ENCODE measurements at regions not wholly inside any gene's neighbourhood (a gene's known extent, or its start where the extent isn't known, plus 50 kb on each side); places are given as distances from the start of the nearest gene placed in this dataset.

- FAIRE-seq (no peak), DNase-seq (ENCODE audit: low read depth in 1 of 2, low spot score in 2 of 2) (no peak)
- Histone ChIP-seq H3K36me3 (ENCODE audit: control insufficient read depth in 2 of 4, insufficient read depth in 4 of 4, low read length in 3 of 4) (no peaks in the 10 kb centered on the region), H2BK20ac (ENCODE audit: low read length) (no peak overlapping the region), H3K18ac (ENCODE audit: extremely low read depth, low read length) (no peak overlapping the region), H3K23ac (ENCODE audit: insufficient read length) (no peak overlapping the region), H3K27me3 (replicated peaks in 1 of 4; ENCODE audit: control insufficient read depth in 3 of 4, extremely low read depth in 1 of 4, insufficient read depth in 3 of 4, low read length in 3 of 4) (no peaks in the 10 kb centered on the region), H3K14ac (ENCODE audit: insufficient read length) (no peak overlapping the region), H3K4me2 (ENCODE audit: insufficient read depth in 1 of 2, low read depth in 2 of 2, low read length in 2 of 2) (no peak overlapping the region), H3K4me1 (replicated peaks in 1 of 4; ENCODE audit: control insufficient read depth in 3 of 4, insufficient read depth in 4 of 4, low read length in 3 of 4) (no peaks in the 10 kb centered on the region), H3K27ac (ENCODE audit: low read depth, low read length) (no peak overlapping the region), H4K5ac (ENCODE audit: insufficient read length, low read depth, low read length) (no peak overlapping the region), H4K20me1 (replicated peaks in 1 of 2; ENCODE audit: control insufficient read depth in 1 of 2, insufficient read depth in 2 of 2, low read length in 2 of 2) (no peaks in the 10 kb centered on the region), H3K79me1 (ENCODE audit: low read depth, low read length) (no peaks in the 10 kb centered on the region), H4K8ac (ENCODE audit: extremely low read depth, insufficient read depth, low read length) (no peak overlapping the region), H2BK120ac (replicated peaks; ENCODE audit: low read depth, low read length) (no peak overlapping the region), H3K56ac (replicated peaks; ENCODE audit: insufficient read length, low read depth, low read length) (no peak overlapping the region), H3K79me2 (ENCODE audit: control insufficient read depth in 1 of 2, insufficient read depth in 2 of 2, low read length in 2 of 2) (no peaks in the 10 kb centered on the region), H2BK5ac (ENCODE audit: low read depth, low read length) (no peak overlapping the region), H2BK12ac (ENCODE audit: low read depth, low read length) (no peak overlapping the region), H3K4me3 (ENCODE audit: extremely low read depth in 1 of 4, insufficient read depth in 2 of 4, low read depth in 3 of 4, low read length in 4 of 4) (no peak overlapping the region), H3K9ac (replicated peaks in 1 of 4; ENCODE audit: extremely low read depth in 1 of 4, low read depth in 3 of 4, low read length in 3 of 4) (no peak overlapping the region), H3K4ac (replicated peaks; ENCODE audit: insufficient read length, low read depth, low read length) (no peak overlapping the region), H2AK5ac (ENCODE audit: low read depth, low read length) (no peak overlapping the region), H2AFZ (ENCODE audit: low read length) (no peak overlapping the region), H3K9me3 (ENCODE audit: insufficient read depth in 2 of 2, low read depth in 1 of 2, low read length in 1 of 2) (no peaks in the 10 kb centered on the region), H3K23me2 (ENCODE audit: low read depth, low read length) (no peaks in the 10 kb centered on the region), H2BK15ac (ENCODE audit: low read length) (no peak overlapping the region), H4K91ac (replicated peaks; ENCODE audit: insufficient read length, low read length) (no peak overlapping the region)
- CTCF ChIA-PET (ENCODE audit: partially characterized antibody) = interaction anchor here (0.7 kb wide), 1 partner anchor 281 kb away, joined by 3 read pairs; no protein-coding TSS in a partner anchor
- 92% methylated on average over 5 of the region's 5 CpGs; no CpG with 5 or more reads in 1 of the 2 experiments for WGBS, 2 experiments (ENCODE audit: extremely low coverage in 1 of 2, insufficient coverage in 1 of 2, insufficient read length in 1 of 2, insufficient replicate concordance in 2 of 2, low coverage in 1 of 2, low lambda C conversion rate in 2 of 2, missing lambda C conversion rate in 1 of 2)
- POLR2A ChIA-PET (ENCODE audit: partially characterized antibody) = no interaction called here
- TF ChIP-seq CTBP2 (IDR thresholded peaks at IDR 0.05; ENCODE audit: borderline replicate concordance, insufficient read depth, insufficient read length, low read length) (no peak), TBP (IDR thresholded peaks at IDR 0.05; ENCODE audit: low read depth, low read length) (no peak), TAF7 (optimal IDR thresholded peaks at IDR 0.05; ENCODE audit: borderline replicate concordance, low read depth, low read length) (no peak), RFX5 (IDR thresholded peaks at IDR 0.05; ENCODE audit: borderline replicate concordance, low read depth, low read length) (no peak), CREB1 (IDR thresholded peaks at IDR 0.05) (no peak), POU5F1 (IDR thresholded peaks at IDR 0.05; ENCODE audit: low read depth, low read length) (no peak), KDM1A (IDR thresholded peaks at IDR 0.05; ENCODE audit: borderline replicate concordance, low read length) (no peak), ATF2 (IDR thresholded peaks at IDR 0.05; ENCODE audit: low read length) (no peak)
- TF ChIP-seq, protein P1, sequence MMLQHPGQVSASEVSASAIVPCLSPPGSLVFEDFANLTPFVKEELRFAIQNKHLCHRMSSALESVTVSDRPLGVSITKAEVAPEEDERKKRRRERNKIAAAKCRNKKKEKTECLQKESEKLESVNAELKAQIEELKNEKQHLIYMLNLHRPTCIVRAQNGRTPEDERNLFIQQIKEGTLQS (IDR thresholded peaks at IDR 0.05; ENCODE audit: insufficient read depth, low read depth, low read length) = no peak
Observed at GRCh38 chr14:54047645-54048308, 91.2 kb upstream of the BMP4 start.
